NCI-H69 (cell line): ENCODE measurements at regions not wholly inside any gene's neighbourhood (a gene's known extent, or its start where the extent isn't known, plus 50 kb on each side); places are given as distances from the start of the nearest gene placed in this dataset.

Experiments
- DNase-seq: peaks from one replicate; lab custom pipeline; 2025; lab: John Stamatoyannopoulos, UW

DNA sequence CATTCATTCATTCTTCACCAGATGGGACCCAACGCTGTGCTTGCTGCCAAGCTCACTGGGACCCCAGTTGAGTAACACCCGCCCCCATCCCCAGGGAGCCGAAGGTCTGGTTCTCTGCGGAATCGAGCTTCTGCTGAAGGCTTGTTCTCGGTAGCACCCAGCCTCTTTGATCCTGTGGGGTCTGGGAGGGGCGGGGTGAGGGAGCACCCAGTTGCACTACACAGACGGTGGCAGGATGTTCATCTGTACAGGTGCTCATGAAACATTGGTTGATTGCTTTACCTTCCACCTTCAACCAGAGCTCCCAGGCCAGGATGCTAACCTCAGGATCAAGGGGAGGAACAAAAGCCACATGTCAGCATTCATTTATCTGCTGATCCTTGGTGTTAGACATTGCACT is 77.7 kb upstream of the RGMA start:
- DNase-seq = no peak

DNA sequence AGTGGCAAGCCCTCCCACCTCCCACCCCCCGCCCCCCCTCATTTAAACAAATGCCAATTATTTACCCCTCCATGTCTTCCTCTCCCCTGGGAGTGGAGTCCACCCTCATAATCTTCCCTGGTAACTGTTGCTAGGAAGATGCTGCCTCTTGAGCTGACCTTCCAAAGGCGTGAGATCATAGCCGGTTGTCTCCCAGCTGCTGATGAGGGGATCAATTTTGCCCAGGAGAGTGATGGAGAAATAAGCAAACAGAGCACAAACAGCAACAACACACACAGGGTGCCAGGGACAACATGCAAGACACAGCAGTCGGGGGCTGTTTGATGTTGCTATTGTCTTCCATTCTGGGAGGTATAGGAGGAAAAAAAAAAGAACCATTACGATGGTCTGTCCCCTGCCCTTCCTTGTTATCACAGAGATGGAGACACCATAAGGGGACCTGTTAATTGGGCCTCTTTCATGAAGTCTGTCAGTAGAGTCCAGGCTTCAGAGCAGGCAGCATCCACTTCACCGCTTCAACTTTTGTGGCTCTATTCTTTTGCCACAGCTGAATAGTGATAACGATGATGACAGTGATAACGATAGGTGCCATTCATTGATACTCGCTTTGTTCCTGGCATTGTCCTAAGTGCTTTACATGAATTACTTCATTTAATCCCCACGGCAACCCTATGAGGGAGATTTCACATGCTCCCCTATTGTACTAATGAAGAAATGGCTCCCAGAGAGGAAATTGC is 76.9 kb upstream of the RGMA start:
- DNase-seq = no peak

DNA sequence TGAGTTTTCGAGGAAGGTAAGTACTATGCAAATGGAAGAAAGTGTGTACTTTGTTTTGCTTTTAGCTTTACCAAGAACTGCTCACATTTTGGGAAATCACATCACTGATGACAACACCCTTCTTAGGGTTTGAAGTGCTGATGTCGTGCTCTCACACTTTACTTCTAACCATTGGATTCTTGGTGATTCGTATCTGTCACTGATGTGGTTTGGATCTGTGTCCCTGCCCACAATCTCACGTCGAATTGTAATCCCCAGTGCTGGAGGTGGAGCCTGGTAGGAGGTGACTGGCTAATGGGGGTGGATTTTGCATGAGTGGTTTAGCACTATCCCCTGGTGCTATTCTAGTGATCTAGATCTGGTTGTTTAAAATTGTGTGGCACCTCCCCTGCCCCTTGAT is 75.4 kb upstream of the RGMA start:
- DNase-seq = no peak

DNA sequence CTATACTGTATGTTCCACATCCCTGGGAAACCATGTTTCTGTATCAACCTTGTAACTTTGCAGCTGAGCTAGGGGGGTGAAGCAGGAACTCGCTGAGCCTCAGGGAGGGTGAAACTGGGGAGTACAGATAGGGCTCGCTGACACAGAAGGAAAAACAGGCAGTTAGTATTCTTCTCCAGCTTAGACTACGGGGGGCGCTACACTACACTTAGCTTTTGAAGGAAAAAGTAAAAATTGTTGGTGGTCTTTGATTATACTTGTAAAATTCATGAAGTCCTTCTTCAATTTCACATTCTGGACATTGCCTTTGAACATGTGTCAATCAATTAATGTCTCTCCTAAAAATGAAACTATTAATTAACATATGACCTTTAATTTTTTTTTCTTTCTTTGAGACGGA is 73.5 kb upstream of the RGMA start:
- DNase-seq = no peak

DNA sequence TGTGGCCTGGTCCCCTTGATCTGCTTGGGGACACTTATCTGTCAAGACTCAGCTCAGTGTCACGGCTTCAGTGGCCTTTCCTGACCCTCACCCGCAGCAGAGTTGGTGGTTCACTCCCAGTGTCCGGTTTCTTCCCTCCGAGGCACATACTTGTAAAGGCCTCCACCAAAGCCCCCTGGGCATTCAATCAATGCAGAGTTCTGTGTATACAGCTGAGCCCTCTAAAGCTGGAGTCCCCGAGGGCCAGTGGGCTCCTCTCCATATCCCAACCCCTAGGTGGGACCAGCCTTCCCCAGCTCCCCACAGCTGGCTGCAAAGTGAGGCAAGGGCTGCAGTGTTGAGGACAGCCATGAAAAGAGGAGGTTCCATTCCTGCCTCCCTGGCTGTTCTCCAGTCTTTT is 70.9 kb upstream of the RGMA start:
- no peak for DNase-seq

DNA sequence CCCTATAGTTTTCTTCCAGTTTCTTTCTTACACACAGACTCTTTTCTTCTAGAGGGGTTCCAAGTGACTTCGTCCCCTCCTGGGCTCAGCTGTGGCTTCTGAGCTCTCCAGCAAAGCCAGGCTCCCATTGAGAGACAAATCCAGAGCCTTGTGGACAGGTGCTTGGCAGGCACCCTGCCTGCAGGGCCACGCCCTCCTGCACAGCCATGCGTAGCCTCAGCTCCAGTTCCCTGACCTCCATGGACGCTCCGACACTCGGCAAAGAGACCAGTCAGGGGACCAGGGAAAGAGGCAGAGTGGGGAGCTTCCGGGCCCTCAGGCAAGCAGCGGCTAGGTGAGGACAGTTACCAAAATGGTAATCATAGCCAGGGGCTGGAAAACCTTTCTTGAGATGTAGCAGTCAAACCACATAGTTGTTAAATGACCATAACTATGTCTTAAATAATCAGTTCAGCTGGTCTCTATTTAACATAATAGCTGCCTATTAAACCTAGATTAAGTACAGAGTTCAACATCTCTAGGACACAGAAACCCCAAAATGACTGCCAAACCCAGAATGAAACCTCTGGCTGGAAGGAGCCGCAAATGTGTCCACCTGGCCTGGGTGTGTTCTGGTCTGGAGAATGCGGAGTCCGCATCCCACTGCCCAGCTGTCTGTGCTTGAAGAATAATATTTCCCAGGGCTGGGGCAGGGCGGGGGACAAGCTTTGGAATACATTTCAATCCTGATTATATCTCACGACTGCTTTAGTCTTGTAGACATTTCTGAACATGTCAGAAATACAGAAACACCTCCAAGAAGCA is 69.3 kb upstream of the RGMA start:
- no peak for DNase-seq

DNA sequence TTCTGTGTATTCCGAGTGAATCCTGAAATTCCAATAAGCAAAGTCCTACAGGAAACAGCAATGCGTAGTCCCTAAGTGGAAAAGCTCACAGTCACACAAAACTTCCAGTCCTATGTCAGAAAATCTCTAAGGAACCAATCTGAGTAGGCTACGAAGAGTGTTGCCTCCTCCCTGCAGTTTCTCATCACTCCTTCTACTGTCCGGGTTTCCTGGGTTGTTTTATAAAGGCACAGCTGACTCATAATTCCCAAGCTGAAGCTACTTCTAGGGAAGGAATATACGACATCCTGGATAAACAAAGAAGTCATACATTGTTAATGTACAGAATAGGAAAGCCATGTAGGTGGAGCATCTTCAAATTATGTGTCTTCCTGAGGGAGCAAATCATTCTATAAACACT is 65.7 kb upstream of the RGMA start:
- DNase-seq = no peak

DNA sequence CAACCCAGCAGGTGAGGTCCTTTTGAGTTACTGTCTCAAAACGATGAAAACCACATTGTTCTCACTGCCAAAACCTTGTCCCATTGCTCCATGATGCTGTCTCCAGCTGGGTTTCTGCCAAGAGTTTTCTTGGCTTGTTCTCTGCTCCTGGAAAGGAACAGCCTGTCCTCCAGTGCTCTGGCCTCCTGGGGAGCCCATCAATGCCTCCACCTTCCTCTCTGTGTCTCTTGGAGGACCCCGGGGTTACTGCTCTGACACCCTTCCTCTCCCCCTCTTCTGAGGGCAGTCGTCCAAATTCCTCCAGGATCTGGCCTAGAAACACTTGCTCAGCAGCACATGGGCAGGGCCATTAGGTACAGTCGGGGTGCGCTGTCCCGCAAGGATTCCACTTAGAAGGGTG is 63.9 kb upstream of the RGMA start:
- no peak for DNase-seq

DNA sequence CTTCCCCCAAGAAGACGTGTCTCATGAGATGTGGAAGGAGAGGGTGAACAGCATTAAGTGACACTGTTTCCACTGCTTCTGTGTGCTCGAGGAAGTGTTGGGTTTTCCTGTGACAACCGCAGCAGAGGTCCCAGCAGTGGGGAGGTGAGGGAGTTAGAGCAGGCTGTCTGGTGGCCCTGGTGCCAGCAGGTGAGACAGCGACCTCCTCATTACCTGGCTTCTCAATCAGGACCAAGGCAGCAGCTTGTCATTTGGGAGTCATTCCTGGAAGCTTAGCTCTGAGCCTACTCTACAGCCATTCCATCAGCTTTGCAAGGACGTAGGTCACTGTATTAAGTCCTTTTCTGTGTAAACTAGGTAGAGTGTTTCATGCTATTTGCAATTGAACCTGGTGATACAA is 63.3 kb upstream of the RGMA start:
- no peak for DNase-seq

DNA sequence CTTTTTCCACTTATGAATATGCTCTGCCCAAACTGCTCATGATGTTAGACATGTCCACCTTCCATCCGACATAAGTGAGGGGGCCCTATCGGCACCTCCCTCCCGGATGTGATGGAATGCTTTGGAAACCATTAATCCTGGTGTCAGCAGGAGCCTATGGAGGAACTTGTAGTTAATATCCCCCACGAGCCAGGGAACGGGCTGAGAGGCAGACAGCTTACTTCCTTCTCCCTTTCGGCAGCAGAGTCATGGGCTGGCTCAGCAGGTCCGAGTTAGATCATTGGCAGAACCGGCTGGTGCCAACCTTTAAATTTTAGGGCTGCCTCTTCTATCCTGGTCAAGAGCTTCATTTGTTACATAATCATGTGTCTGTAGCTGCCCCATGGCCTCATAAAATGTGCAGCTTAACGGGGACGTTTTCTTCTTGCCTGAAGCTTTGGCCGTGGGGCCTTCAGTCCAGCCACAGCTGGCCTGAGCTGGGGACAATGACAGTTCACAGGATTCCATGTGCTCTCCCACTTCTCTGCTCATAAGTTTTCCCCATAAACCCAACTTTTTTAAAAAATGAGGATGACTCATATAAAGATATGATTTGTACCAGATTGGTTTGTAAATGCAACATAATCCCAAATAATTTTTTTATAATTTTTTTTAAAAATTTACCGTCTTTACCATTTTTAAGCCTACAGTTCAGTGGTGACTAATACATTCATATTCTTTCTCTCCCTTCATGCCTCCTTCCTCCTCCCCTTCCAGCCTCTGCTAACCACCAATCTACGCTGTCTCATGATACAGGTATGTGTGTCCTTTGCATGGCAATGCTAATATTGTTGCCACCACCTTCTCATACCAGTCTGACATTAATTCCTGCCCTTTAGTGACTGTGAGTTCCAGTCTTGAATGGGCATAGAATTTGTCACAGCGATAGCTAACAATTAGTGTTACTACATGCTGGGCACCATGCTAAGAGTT is 62.2 kb upstream of the RGMA start:
- DNase-seq = peak; percentile 2

DNA sequence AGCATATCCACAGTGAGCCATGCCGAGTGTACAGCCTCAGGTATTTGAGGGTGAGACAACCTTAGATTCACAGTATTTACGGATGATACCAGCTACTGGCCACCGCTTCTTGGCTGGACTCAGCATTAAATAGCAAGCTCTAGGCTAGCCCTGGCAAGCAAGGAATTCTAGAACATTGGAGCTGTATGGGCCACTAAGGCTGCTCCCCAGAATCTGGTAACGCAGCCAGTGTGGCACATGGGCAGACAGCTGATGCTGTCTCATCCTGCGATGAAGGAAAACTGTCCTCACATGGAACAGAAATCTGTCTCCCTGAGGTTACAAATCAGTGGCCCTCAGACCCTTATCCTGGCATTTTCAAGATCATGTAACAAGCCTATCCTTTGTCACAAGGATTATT is 57.6 kb upstream of the RGMA start:
- DNase-seq = no peak

DNA sequence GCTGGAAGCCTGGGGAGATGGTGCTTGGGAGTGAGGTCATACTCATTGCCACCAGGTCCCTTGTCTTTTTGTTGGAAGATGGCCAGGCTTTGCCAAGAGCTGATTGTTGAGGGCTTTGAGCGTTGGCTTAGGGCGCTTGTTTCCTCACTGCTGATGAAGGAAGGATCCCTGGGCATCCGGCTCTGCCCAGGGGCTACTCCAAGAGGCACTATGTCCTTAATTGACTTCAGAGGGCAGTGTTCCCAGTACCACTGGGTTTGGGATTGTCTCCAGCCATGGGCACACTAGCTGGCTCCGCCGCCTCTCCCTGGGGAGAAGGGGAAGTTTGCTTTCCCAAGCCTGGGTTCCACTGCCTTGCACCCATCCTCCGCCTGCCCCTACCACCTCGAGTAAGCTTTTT is 57.2 kb upstream of the RGMA start:
- DNase-seq = no peak

DNA sequence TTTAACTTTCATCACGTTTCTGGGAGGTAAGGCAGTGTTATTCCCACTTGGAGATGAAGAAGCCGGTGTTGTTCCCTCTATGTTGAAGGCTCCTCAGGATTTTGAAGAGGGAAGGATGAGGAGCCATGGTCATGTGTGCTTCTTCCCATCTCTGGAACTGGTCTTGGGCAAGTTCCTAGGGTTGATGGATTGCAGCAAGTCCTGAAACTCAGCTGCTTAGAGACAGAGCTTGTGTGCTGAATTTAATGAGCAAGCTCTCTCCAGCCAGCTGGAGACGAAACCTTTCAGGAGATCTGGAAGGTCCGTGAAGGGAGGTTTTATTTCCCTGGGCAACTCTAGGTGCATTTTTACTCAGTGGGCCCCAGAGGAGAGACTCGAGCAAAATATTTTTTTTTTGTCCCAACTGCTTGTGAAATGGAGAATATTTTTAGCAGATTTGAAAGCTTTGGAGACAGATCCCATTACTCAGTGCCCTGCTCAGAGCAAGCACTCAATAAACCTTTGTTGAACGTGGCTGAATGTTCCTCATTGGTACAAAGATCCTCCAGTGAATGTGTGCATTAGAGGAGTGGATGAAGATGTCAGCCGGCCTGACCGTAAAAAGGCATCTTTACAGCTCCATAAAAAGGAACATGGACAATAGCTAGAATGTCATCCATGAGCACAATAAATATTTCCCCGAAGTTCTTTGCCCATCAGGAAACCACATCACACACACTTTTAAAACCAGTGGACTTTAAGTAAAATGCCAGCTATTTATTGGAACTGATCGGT is 55.6 kb upstream of the RGMA start:
- DNase-seq = no peak

DNA sequence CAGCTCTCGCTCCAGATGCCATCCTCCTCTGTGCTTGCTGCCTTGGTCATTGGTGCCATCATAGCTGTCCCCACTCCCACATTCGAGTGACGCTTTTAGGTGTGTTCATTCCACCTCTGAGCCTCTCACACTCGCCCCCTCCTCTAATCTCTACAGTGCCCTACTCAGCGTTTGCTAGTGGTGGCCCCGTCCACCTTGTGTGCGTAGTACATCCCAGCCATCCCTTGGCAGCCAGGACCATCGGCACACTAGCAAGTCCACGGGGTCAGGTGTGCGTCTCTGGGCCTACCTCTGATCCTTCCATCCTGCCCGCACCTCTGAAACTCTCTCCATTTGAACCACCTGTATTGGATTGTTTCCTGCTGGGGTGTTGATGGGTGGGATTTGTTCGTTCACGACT is 54.2 kb upstream of the RGMA start:
- DNase-seq = no peak

DNA sequence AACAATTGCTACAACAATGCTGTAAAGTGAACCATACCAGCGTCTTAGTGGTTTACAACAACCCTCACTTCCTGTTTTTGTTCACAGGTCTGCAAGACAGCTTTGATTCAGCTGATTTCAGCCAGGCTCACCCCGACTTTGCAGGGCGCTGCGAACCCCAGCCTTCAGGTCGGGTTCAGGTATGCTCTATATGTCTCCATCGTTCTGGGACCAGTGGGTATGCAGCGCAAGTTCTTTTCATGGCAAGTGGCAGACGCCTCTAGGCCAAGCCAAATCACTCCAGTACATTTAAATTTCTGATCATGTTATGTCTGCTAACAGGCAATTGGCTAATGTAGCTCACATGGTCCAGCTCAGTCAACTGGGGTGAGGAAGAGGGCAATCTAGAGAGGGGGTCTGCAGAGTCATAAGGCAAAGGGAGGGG is 52.4 kb upstream of the RGMA start:
- no peak for DNase-seq

DNA sequence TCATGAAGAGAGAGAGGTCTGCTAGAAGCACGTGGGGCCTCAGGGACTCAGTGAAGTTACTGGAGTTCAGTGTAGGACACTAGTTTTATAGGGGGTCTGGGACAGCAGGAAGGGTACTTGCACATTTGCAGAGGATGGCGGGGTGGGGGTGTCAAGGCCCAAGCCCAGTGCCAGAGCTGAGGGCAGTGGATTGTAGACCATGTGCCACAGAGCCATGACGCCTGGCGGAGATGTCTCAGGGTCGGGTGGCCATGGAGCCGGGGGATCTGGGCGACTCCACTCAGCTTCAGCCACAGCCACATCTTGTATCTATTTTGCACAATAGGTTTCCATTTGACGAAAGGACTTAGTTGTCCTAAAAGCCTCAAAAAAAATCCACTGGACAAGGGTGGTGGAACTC is 50.4 kb upstream of the RGMA start:
- no peak for DNase-seq

DNA sequence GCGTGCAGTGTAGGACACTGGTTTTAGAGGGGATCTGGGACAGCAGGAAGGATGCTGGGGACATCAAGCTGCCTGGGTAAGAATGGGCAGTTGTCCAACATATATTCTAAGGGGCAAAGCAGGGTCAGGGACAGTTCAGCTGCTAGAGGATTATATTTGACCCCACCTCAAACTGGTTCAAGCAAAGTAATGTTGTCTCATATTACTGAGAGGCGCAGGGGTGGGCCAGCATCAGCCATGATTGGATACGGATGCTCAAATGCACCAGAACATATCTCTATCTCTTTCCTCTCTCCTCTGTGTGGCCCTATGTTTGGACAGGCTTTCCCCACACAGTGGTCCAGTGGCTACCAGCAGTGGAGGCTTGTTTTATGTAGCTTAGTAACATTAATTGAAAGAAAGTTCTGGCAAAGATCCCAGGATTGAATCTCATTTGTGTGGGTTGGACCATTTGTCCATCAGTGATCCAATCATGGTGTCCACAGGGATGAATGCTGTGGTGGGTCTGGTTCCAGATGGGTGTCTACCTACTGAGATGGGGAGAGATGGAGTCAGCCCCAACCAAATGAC is 49.8 kb upstream of the RGMA start:
- no peak for DNase-seq
